Calu3 (cell line): ENCODE measurements at regions not wholly inside any gene's neighbourhood (a gene's known extent, or its start where the extent isn't known, plus 50 kb on each side); places are given as distances from the start of the nearest gene placed in this dataset.

Source experiments
- BruUV-seq: library from RNA; stranded (reverse); fragments of 400-500 nt; replicated peaks from 2 replicates; lab custom pipeline; 2021; lab: Mats Ljungman, UMichigan
- CTCF ChIA-PET: fragments of 300-600 bp; sonication (Branson Sonifier 250); formaldehyde crosslinking; loops from one replicate; lab custom pipeline; 2022; ENCODE audit warnings: antibody characterized with exemption; lab: Charles Lee
- DNase-seq: peaks from one replicate; pipeline ENCODE4 v3.0.0; 2022
- H3K27ac Mint-ChIP-seq: one replicate; pipeline ENCODE4 v1.8.0; 2022; ENCODE audit warnings: mixed read lengths; ENCODE audit not compliant: unreplicated experiment
- H3K27me3 Mint-ChIP-seq: one replicate; pipeline ENCODE4 v1.8.0; 2022; ENCODE audit warnings: mixed read lengths; ENCODE audit not compliant: unreplicated experiment
- H3K36me3 Mint-ChIP-seq: one replicate; pipeline ENCODE4 v1.8.0; 2022; ENCODE audit warnings: mild to moderate bottlenecking, moderate library complexity, mixed read lengths; ENCODE audit not compliant: insufficient read depth, unreplicated experiment
- H3K4me1 Mint-ChIP-seq: one replicate; pipeline ENCODE4 v1.8.0; 2022; ENCODE audit warnings: mild to moderate bottlenecking, low read depth, mixed read lengths; ENCODE audit not compliant: unreplicated experiment
- H3K4me3 Mint-ChIP-seq: one replicate; pipeline ENCODE4 v1.8.0; 2022; ENCODE audit warnings: mild to moderate bottlenecking, low read depth, moderate library complexity, mixed read lengths; ENCODE audit not compliant: unreplicated experiment
- H3K9me3 Mint-ChIP-seq: one replicate; pipeline ENCODE4 v1.8.0; 2022; ENCODE audit warnings: low read depth, mixed read lengths; ENCODE audit not compliant: unreplicated experiment
- intact Hi-C: fragments of 100-400 bp; cut with micrococcal nuclease; formaldehyde crosslinking; loops from one replicate; pipeline ENCODE4 v1.10.0; 2022; ENCODE audit not compliant: unreplicated experiment
- TF ChIP-seq, protein P1 (sequence below): fragments of 200-600 bp; IDR thresholded peaks from one replicate; pipeline ENCODE4 v1.8.0; 2022; ENCODE audit warnings: antibody characterized with exemption; ENCODE audit not compliant: unreplicated experiment

DNA sequence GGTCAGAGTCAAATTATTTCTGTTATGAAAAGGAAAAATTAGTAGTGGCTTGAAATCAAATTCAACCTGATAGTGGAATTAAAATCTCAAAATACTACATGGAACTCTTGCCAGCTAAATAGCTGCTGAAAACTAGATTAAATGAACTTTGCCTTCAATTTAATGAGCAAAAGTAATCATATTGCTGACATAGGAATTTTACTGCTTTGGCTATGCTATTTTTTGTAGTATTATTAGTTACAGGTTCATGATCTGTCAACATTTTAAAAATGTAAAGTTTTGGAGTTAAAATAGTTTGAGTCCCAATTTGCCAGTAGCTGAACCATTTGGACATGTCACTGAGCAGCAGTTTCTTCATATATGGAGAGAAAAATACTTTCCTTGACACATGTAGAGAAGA is 81.4 kb downstream of the RERGL start:
- TF ChIP-seq, protein P1, sequence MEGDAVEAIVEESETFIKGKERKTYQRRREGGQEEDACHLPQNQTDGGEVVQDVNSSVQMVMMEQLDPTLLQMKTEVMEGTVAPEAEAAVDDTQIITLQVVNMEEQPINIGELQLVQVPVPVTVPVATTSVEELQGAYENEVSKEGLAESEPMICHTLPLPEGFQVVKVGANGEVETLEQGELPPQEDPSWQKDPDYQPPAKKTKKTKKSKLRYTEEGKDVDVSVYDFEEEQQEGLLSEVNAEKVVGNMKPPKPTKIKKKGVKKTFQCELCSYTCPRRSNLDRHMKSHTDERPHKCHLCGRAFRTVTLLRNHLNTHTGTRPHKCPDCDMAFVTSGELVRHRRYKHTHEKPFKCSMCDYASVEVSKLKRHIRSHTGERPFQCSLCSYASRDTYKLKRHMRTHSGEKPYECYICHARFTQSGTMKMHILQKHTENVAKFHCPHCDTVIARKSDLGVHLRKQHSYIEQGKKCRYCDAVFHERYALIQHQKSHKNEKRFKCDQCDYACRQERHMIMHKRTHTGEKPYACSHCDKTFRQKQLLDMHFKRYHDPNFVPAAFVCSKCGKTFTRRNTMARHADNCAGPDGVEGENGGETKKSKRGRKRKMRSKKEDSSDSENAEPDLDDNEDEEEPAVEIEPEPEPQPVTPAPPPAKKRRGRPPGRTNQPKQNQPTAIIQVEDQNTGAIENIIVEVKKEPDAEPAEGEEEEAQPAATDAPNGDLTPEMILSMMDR: no peak
- intact Hi-C loops: no loop called here
- no TSS peak for BruUV-seq
- H3K9me3 Mint-ChIP-seq: peaks cover 5% of the 10 kb centered on the region
- CTCF ChIA-PET: no interaction called here
- no peak overlapping the region for H3K4me3 Mint-ChIP-seq
- no peaks in the 10 kb centered on the region for H3K27me3 Mint-ChIP-seq
- H3K4me1 Mint-ChIP-seq: no peaks in the 10 kb centered on the region
- no peak for DNase-seq
- H3K27ac Mint-ChIP-seq: no peak overlapping the region
- no peaks in the 10 kb centered on the region for H3K36me3 Mint-ChIP-seq

DNA sequence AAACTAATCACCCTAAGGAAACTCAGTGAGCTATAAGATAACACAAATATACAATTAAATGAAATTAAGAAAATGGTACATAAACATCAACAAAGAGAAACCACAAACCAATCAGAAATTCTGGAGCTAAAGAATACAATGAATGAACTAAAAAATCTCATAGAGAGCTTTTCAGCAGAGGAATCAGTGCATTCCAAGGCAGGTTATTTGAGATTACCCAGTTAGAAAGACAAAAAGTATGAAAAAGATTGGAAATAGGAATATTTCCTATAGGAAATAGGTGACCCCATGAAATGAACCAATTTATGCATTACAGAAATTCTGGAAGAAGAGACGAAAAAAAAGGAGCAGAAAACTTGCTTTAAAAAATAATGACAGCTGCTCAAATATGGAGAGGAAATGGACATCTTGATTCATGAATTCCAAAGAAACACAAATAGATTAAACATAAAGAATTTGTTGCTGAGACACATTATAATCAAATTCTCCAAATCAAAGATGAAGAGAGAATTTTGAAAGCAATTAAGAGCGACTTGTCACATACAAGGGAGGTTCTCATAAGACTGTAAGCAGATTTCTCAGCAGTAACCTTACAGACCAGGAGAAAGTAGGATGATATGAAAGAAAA is 90.7 kb downstream of the RERGL start:
- BruUV-seq: no TSS peak
- Mint-ChIP-seq H3K4me1 (no peaks in the 10 kb centered on the region), H3K4me3 (no peak overlapping the region), H3K27ac (no peak overlapping the region), H3K36me3 (no peaks in the 10 kb centered on the region), H3K27me3 (no peaks in the 10 kb centered on the region), H3K9me3 (peaks cover 8% of the 10 kb centered on the region)
- TF ChIP-seq, protein P1: no peak
- CTCF ChIA-PET: no interaction called here
- intact Hi-C loops: loop anchor here (10.0 kb wide), 3 partner anchors 226 to 1064 kb away; no protein-coding TSS in a partner anchor
- DNase-seq: no peak

DNA sequence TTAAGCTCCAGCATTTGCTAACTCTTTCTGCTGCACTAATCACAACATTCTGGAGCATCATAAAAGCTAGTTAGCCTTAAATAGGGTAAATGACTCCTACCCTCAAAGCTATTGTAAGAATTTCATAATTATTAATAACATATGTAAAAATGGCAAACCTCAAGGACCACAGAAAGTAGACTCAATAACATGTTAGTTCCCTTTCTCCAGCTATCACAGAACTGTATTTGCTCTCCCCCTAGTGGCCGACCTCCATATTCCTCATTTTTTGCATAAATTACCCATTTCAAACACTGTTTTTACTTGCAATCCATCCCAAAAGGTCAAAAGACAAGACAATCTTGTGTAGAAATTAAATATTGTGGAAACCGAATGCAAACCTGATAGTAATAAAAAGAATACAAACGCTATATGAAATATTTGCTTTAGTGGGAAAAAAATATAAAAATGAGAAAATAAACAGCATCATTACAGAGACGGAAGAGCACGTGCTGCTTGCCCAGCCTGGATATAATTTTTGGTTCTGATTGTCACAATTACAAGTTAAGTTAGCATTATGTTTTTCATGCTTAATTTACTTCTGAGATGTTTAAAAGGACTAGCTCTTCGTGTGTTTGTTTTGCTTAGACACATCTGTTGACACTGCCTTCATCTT is 97.9 kb downstream of the RERGL start:
- no peaks in the 10 kb centered on the region for H3K9me3 Mint-ChIP-seq
- no peak overlapping the region for H3K27ac Mint-ChIP-seq
- intact Hi-C loops: loop anchor here (1.0 to 10.0 kb wide), 4 partner anchors 233 to 1057 kb away; no protein-coding TSS in a partner anchor
- BruUV-seq: no TSS peak
- TF ChIP-seq, protein P1: peak; percentile 77
- no peaks in the 10 kb centered on the region for H3K27me3 Mint-ChIP-seq
- CTCF ChIA-PET: interaction anchor here (0.6 to 1.0 kb wide), 4 partner anchors 9 to 1606 kb away, joined by 3 to 8 read pairs (median 4); no protein-coding TSS in a partner anchor
- H3K36me3 Mint-ChIP-seq: no peaks in the 10 kb centered on the region
- peak; percentile 55 for DNase-seq
- no peaks in the 10 kb centered on the region for H3K4me1 Mint-ChIP-seq
- no peak overlapping the region for H3K4me3 Mint-ChIP-seq

DNA sequence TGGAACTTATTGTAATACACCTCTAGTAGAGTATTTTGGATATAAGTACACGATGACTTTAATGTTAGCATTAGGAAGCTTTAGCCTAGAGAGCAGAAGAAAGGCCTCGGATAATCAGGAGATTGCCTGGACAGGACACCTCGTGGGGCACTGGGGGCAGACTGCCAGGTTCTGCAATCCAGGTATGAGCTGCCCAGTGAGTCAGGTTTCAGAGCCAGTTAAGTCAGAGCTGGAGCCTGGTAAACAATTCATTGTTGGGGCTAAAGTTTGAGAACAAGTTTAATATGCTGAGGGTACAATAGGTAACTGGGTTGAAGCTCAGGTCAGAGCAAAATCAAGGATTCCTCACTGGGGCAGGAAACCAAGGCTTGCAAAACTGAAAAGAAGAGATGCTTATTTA is 107.4 kb downstream of the RERGL start:
- H3K36me3 Mint-ChIP-seq: no peaks in the 10 kb centered on the region
- CTCF ChIA-PET: interaction anchor here (0.6 to 1.1 kb wide), 7 partner anchors 9 to 902 kb away, joined by 3 to 8 read pairs (median 3); no protein-coding TSS in a partner anchor

More for the DNA sequence above, 107.4 kb downstream of the RERGL start:
- Mint-ChIP-seq H3K27me3 (no peaks in the 10 kb centered on the region), H3K9me3 (no peaks in the 10 kb centered on the region), H3K4me1 (peaks cover 9% of the 10 kb centered on the region), H3K27ac (no peak overlapping the region), H3K4me3 (no peak overlapping the region)
- BruUV-seq: no TSS peak
- intact Hi-C loops: loop anchor here (10.0 kb wide), 1 partner anchor 408 kb away; no protein-coding TSS in a partner anchor
- TF ChIP-seq, protein P1: no peak
- DNase-seq: peak; percentile 35
